ENCODE measurements at regions not wholly inside any gene's neighbourhood (a gene's known extent, or its start where the extent isn't known, plus 50 kb on each side); places are given as distances from the start of the nearest gene placed in this dataset.

DNA sequence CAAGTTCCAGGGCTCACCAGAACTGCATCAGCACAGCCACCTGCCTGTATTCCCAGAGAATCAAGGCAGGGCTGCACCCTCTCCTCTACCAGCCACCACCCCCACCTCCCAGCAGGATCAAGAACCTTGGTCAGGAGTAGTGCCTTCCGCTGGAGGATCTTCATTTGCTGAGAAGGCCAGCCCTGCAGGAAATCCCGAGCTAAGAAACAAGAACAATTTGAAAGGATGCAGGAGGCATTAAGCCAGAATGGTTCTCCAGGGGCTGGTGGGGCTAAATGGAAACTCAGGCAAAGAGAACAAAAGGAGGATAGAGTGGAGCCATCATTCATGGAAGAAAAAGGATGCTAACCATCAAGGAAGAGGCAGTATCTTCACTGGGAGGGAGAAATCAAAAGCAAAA, 147.3 kb upstream of the SLC14A2 start:
- TF ChIP-seq, protein P1, sequence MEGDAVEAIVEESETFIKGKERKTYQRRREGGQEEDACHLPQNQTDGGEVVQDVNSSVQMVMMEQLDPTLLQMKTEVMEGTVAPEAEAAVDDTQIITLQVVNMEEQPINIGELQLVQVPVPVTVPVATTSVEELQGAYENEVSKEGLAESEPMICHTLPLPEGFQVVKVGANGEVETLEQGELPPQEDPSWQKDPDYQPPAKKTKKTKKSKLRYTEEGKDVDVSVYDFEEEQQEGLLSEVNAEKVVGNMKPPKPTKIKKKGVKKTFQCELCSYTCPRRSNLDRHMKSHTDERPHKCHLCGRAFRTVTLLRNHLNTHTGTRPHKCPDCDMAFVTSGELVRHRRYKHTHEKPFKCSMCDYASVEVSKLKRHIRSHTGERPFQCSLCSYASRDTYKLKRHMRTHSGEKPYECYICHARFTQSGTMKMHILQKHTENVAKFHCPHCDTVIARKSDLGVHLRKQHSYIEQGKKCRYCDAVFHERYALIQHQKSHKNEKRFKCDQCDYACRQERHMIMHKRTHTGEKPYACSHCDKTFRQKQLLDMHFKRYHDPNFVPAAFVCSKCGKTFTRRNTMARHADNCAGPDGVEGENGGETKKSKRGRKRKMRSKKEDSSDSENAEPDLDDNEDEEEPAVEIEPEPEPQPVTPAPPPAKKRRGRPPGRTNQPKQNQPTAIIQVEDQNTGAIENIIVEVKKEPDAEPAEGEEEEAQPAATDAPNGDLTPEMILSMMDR (IDR thresholded peaks at IDR 0.05), result no peak
- TF ChIP-seq EP300 (IDR thresholded peaks at IDR 0.05) (no peak), POLR2A (IDR thresholded peaks at IDR 0.05) (no peak)

Measured in ovary (tissue), 3 donors.